ENCODE measurements at regions not wholly inside any gene's neighbourhood (a gene's known extent, or its start where the extent isn't known, plus 50 kb on each side); places are given as distances from the start of the nearest gene placed in this dataset.

GRCh38 chr5:135210286-135211055 lies 176.4 kb upstream of the PITX1 start:
- DNase-seq: peak in 1 of 10 donors; percentile 55
- intact Hi-C loops (cut with DNase I): no loop called here

GRCh38 chr5:135208903-135209721 lies 175.1 kb upstream of the PITX1 start:
- DNase-seq: peak in 1 of 10 donors; percentile 9
- intact Hi-C loops (cut with DNase I): no loop called here

GRCh38 chr5:135208555-135208902 lies 174.5 kb upstream of the PITX1 start:
- intact Hi-C loops (cut with DNase I): no loop called here
- DNase-seq: peak in 1 of 10 donors; percentile 27

- peak in 1 of 10 donors; percentile 35 for DNase-seq
- intact Hi-C loops (cut with DNase I): no loop called here
Observed at GRCh38 chr5:135207866-135208265, 173.8 kb upstream of the PITX1 start.

GRCh38 chr5:135206862-135207261 lies 172.8 kb upstream of the PITX1 start:
- peak in 1 of 10 donors; percentile 10 for DNase-seq
- intact Hi-C loops (cut with DNase I): no loop called here

GRCh38 chr5:135205632-135206349 lies 171.8 kb upstream of the PITX1 start:
- intact Hi-C loops (cut with DNase I): no loop called here
- peak in 1 of 10 donors; percentile 10 for DNase-seq

- intact Hi-C loops (cut with DNase I): no loop called here
- DNase-seq: no peak
Observed at GRCh38 chr5:135204151-135204600, 170.1 kb upstream of the PITX1 start.

GRCh38 chr5:135203593-135204036 lies 169.6 kb upstream of the PITX1 start:
- DNase-seq: no peak
- intact Hi-C loops (cut with DNase I): no loop called here

GRCh38 chr5:135203019-135203418 lies 169.0 kb upstream of the PITX1 start:
- intact Hi-C loops (cut with DNase I): no loop called here
- DNase-seq: no peak

- no peak for DNase-seq
- intact Hi-C loops (cut with DNase I): loop anchor here (10.0 kb wide), 2 partner anchors 135 to 295 kb away; partner anchors contain the start of gene PCBD2
Observed at GRCh38 chr5:135199919-135200318, 165.9 kb upstream of the PITX1 start.

- intact Hi-C loops (cut with DNase I): loop anchor here (10.0 kb wide), 2 partner anchors 138 to 292 kb away; partner anchors contain the start of gene PCBD2
Observed at GRCh38 chr5:135196483-135196882, 162.5 kb upstream of the PITX1 start.

GRCh38 chr5:135195270-135195608 lies 161.2 kb upstream of the PITX1 start:
- DNase-seq: peak in 1 of 10 donors; percentile 65
- intact Hi-C loops (cut with DNase I): loop anchor here (10.0 kb wide), 2 partner anchors 140 to 290 kb away; partner anchors contain the start of gene PCBD2

More at GRCh38 chr5:135196483-135196882, 162.5 kb upstream of the PITX1 start:
- no peak for DNase-seq

- DNase-seq: peak in 1 of 10 donors; percentile 31
- intact Hi-C loops (cut with DNase I): loop anchor here (10.0 kb wide), 2 partner anchors 140 to 290 kb away; partner anchors contain the start of gene PCBD2
Observed at GRCh38 chr5:135194573-135195269, 160.7 kb upstream of the PITX1 start.

GRCh38 chr5:135194126-135194488 lies 160.1 kb upstream of the PITX1 start:
- intact Hi-C loops (cut with DNase I): loop anchor here (10.0 kb wide), 2 partner anchors 141 to 289 kb away; partner anchors contain the start of gene PCBD2
- no peak for DNase-seq

- DNase-seq: peak in 1 of 10 donors; percentile 35
- intact Hi-C loops (cut with DNase I): loop anchor here (10.0 kb wide), 2 partner anchors 141 to 289 kb away; partner anchors contain the start of gene PCBD2
Observed at GRCh38 chr5:135193213-135194125, 159.4 kb upstream of the PITX1 start.

- DNase-seq: peak in 1 of 10 donors; percentile 28
- intact Hi-C loops (cut with DNase I): loop anchor here (10.0 kb wide), 2 partner anchors 142 to 288 kb away; partner anchors contain the start of gene PCBD2
Observed at GRCh38 chr5:135192351-135192750, 158.3 kb upstream of the PITX1 start.

- intact Hi-C loops (cut with DNase I): loop anchor here (10.0 kb wide), 2 partner anchors 144 to 286 kb away; partner anchors contain the start of gene PCBD2
- peak; percentile 41 to 95 (median 66) for DNase-seq
Observed at GRCh38 chr5:135191084-135191826, 157.2 kb upstream of the PITX1 start.
